ENCODE measurements at regions not wholly inside any gene's neighbourhood (a gene's known extent, or its start where the extent isn't known, plus 50 kb on each side); places are given as distances from the start of the nearest gene placed in this dataset.

DNA sequence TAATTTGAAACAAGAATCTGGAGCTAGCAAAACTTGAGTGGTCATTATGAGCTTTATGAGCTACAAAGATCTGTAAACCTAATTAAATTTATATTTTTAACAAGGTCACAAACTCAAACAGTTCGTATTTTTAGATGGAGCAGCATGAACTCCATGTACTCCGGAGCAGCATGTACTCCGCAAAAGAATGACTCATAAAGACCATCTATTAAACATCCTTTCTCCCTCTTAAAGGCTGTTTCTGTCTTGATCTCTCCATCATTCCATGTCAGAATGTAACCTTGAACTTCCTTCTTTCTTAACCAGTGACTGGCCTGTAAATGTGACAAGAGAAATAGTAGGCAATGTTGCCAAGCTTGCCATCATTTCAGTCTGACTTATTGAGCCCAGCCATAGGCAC lies 696.9 kb downstream of the ZNF385D start:
- TF ChIP-seq EZH2 (IDR thresholded peaks at IDR 0.05; ENCODE audit: insufficient read depth, poor library complexity, severe bottlenecking) (no peak), EZH2phosphoT487 (IDR thresholded peaks at IDR 0.05; ENCODE audit: insufficient read depth, low read depth) (no peak)
